ENCODE measurements at regions not wholly inside any gene's neighbourhood (a gene's known extent, or its start where the extent isn't known, plus 50 kb on each side); places are given as distances from the start of the nearest gene placed in this dataset.

DNA sequence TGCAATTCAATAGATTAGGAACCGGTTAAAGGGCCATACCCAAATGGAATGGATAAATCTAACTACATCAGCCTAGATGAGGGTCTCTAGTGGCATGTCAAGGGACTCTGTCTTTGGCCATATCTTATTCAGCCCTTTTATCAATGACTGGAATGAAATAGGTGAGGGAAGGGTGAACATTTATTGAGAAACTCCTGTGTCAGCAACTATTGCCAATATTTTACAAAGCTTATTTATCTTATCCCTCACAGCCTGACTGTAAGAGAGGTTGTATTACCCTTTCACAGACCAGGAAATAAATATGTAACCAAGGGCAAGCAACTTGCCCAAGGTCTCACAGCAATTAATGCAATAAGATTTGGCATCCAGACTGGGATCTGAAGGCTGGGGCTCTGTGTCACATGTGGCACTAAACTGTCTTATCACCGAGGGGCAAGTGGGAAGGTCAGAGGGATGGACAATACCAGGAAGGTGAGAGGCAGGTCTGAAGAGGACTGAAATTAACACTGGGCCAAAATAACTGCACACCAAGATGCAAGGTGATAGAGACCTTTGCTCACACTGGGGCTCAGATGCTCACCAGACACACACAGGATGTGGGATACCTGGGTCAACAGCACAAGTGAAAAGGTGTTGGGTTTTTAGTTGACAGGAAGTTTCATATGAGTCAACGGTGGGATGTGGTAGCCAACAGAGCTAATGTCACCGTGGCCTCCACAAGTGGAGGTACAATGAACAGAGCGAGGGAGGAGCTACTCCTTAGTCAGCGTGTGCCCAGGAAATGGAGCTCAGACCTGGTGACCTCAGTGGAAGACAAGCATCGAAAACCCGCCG is 261.3 kb downstream of the RPLP1 start:
- TF ChIP-seq CTCF (optimal IDR thresholded peaks at IDR 0.05 in 1 of 3, IDR thresholded peaks at IDR 0.05 in 1 of 3, conservative IDR thresholded peaks at IDR 0.05 in 1 of 3; ENCODE audit: extremely low read depth in 1 of 3, insufficient read depth in 2 of 3, low read length in 3 of 3) (no peak), EZH2 (IDR thresholded peaks at IDR 0.05; ENCODE audit: low read length) (no peak)

Data from keratinocyte (primary cell).